Astrocyte (in vitro differentiated cells and primary cell): ENCODE measurements at regions not wholly inside any gene's neighbourhood (a gene's known extent, or its start where the extent isn't known, plus 50 kb on each side); places are given as distances from the start of the nearest gene placed in this dataset.

ENCODE experiments used
- DNase-seq: peaks from one replicate; pipeline ENCODE4 v3.0.0-alpha.2; 2010; ENCODE audit warnings: low read depth
- FAIRE-seq: peaks from 2 replicates; lab custom pipeline; 2011; peaks lifted over from hg19 to GRCh38; lab: Jason Lieb, UNC
- H2AFZ ChIP-seq: 2 replicates; pipeline ENCODE4 v1.6.0; 2012; ENCODE audit warnings: low read depth, low read length, inconsistent platforms
- H3K27ac ChIP-seq: 2 replicates; pipeline ENCODE4 v1.5.1; 2011; ENCODE audit warnings: low read depth, low read length, inconsistent platforms
- H3K27me3 ChIP-seq: 2 replicates; pipeline ENCODE4 v1.6.0; 2011; ENCODE audit warnings: low read length, inconsistent platforms; ENCODE audit not compliant: insufficient read depth
- H3K36me3 ChIP-seq: 2 replicates; pipeline ENCODE4 v1.5.1; 2011; ENCODE audit warnings: low read length, inconsistent platforms; ENCODE audit not compliant: insufficient read depth
- H3K4me1 ChIP-seq: 2 replicates; pipeline ENCODE4 v1.5.1; 2011; ENCODE audit warnings: low read length, inconsistent platforms; ENCODE audit not compliant: insufficient read depth
- H3K4me2 ChIP-seq: 2 replicates; pipeline ENCODE4 v1.6.0; 2012; ENCODE audit warnings: low read length, inconsistent platforms
- H3K4me3 ChIP-seq: 2 replicates; pipeline ENCODE4 v1.5.1; 2011; ENCODE audit warnings: low read depth, mild to moderate bottlenecking, low read length, inconsistent platforms; ENCODE audit not compliant: insufficient read depth
- H3K79me2 ChIP-seq: 2 replicates; pipeline ENCODE4 v1.6.0; 2012; ENCODE audit warnings: mild to moderate bottlenecking, low read length, inconsistent platforms; ENCODE audit not compliant: insufficient read depth
- H3K9ac ChIP-seq: 2 replicates; pipeline ENCODE4 v1.6.0; 2012; ENCODE audit warnings: mild to moderate bottlenecking, low read length, inconsistent platforms
- H3K9me3 ChIP-seq: 2 replicates; pipeline ENCODE4 v1.5.1; 2012; ENCODE audit warnings: low read depth, mild to moderate bottlenecking, low read length, inconsistent platforms; ENCODE audit not compliant: insufficient read depth
- H4K20me1 ChIP-seq: 2 replicates; pipeline ENCODE4 v1.6.0; 2012; ENCODE audit warnings: low read length, inconsistent platforms; ENCODE audit not compliant: insufficient read depth
- H3K27ac Mint-ChIP-seq: one replicate; pipeline ENCODE4 v1.8.0; 2021; ENCODE audit warnings: mild to moderate bottlenecking, mixed read lengths; ENCODE audit not compliant: unreplicated experiment
- H3K27me3 Mint-ChIP-seq: one replicate; pipeline ENCODE4 v1.8.0; 2021; ENCODE audit warnings: low read depth, mixed read lengths; ENCODE audit not compliant: unreplicated experiment
- H3K36me3 Mint-ChIP-seq: one replicate; pipeline ENCODE4 v1.8.0; 2021; ENCODE audit warnings: low read depth, mixed read lengths; ENCODE audit not compliant: unreplicated experiment
- H3K4me1 Mint-ChIP-seq: one replicate; pipeline ENCODE4 v1.8.0; 2021; ENCODE audit warnings: low read depth, mixed read lengths; ENCODE audit not compliant: unreplicated experiment
- H3K4me3 Mint-ChIP-seq: one replicate; pipeline ENCODE4 v1.8.0; 2021; ENCODE audit warnings: mild to moderate bottlenecking, moderate library complexity, mixed read lengths; ENCODE audit not compliant: unreplicated experiment
- H3K9me3 Mint-ChIP-seq: one replicate; pipeline ENCODE4 v1.8.0; 2021; ENCODE audit warnings: mild to moderate bottlenecking, mixed read lengths; ENCODE audit not compliant: unreplicated experiment
- EZH2 ChIP-seq: IDR thresholded peaks from 2 replicates; pipeline ENCODE4 v1.6.1; 2012; ENCODE audit warnings: mild to moderate bottlenecking, low read length, inconsistent platforms; ENCODE audit not compliant: insufficient read depth
- TF ChIP-seq, protein P1 (sequence below): IDR thresholded peaks from 2 replicates; pipeline ENCODE4 v1.5.1; 2011; ENCODE audit warnings: low read depth, mild to moderate bottlenecking, inconsistent platforms, low read length, moderate library complexity; ENCODE audit not compliant: insufficient read depth

DNA sequence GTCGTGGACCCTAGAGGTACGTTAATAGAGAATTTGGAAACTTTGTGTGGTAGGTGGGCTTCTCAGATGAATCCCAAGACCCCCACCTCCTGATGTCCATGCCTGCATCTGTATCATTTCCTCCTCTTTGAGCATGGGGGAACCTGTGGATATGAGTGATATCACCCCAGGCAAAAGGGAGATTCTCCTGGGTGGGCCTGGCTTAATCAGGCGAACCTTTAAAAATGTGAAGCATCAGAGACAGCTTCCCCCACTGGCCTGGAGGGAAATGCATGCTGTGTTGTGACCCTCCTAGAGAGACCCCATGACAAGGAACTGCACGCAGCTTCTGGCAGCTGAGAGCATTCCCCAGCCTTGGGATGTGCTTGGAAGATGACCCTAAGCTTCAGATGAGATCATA lies 180.9 kb downstream of the MBOAT1 start:
- Histone ChIP-seq H3K36me3 (no peaks in the 10 kb centered on the region), H3K79me2 (no peaks in the 10 kb centered on the region), H3K4me3 (no peak overlapping the region), H3K27me3 (no peaks in the 10 kb centered on the region), H4K20me1 (no peaks in the 10 kb centered on the region), H2AFZ (no peak overlapping the region), H3K4me2 (no peak overlapping the region), H3K27ac (no peak overlapping the region), H3K4me1 (no peaks in the 10 kb centered on the region), H3K9me3 (no peaks in the 10 kb centered on the region), H3K9ac (no peak overlapping the region)
- no peaks in the 10 kb centered on the region for H3K36me3 Mint-ChIP-seq
- H3K27ac Mint-ChIP-seq: no peak overlapping the region
- TF ChIP-seq EZH2: no peak
- TF ChIP-seq, protein P1, sequence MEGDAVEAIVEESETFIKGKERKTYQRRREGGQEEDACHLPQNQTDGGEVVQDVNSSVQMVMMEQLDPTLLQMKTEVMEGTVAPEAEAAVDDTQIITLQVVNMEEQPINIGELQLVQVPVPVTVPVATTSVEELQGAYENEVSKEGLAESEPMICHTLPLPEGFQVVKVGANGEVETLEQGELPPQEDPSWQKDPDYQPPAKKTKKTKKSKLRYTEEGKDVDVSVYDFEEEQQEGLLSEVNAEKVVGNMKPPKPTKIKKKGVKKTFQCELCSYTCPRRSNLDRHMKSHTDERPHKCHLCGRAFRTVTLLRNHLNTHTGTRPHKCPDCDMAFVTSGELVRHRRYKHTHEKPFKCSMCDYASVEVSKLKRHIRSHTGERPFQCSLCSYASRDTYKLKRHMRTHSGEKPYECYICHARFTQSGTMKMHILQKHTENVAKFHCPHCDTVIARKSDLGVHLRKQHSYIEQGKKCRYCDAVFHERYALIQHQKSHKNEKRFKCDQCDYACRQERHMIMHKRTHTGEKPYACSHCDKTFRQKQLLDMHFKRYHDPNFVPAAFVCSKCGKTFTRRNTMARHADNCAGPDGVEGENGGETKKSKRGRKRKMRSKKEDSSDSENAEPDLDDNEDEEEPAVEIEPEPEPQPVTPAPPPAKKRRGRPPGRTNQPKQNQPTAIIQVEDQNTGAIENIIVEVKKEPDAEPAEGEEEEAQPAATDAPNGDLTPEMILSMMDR: no peak
- no peaks in the 10 kb centered on the region for H3K9me3 Mint-ChIP-seq
- H3K4me3 Mint-ChIP-seq: no peak overlapping the region
- no peak for FAIRE-seq
- peaks cover 7% of the 10 kb centered on the region for H3K27me3 Mint-ChIP-seq
- no peaks in the 10 kb centered on the region for H3K4me1 Mint-ChIP-seq
- DNase-seq: no peak

DNA sequence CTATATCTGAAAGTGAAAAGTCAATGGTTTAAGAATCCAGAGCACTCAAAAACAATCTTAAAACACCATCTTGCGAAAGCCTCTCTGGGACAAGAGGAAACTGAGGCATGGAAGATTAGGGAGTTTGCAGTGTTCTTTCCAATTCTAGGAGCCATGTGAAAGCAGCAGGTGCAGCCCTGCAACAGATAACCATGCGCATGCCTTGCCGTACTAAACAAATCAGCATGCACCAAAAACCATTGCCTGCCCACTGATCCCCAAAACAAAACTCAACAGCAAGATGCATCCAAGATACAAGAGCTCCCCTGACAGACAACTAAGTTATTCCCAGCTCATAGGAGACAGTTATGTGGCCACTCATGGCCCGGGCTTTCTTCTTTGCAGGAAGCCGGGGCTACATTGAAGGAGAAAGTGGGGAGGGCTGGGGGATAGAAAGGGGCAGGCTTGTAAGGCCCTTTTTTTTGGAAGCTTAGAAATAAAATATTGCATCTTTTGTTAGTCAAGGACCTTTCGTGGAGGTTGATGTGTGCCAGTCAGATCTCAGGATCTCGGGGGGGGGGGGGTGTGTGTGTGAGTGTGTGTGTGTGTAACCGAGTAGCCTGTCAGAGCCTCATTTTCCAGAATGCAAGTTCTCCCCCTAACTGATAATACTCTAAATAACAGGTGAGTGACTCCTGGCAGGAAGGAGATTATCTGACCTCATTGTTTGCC lies 178.4 kb downstream of the MBOAT1 start:
- Histone ChIP-seq H3K79me2 (no peaks in the 10 kb centered on the region), H3K4me2 (no peak overlapping the region), H3K27ac (no peak overlapping the region), H3K9me3 (no peaks in the 10 kb centered on the region), H4K20me1 (no peaks in the 10 kb centered on the region), H3K4me3 (no peak overlapping the region), H3K9ac (no peak overlapping the region), H3K27me3 (no peaks in the 10 kb centered on the region), H3K4me1 (no peaks in the 10 kb centered on the region), H3K36me3 (no peaks in the 10 kb centered on the region), H2AFZ (no peak overlapping the region)
- H3K36me3 Mint-ChIP-seq: no peaks in the 10 kb centered on the region
- H3K27me3 Mint-ChIP-seq: peaks cover 7% of the 10 kb centered on the region
- no peak overlapping the region for H3K4me3 Mint-ChIP-seq
- no peak for DNase-seq
- H3K9me3 Mint-ChIP-seq: no peaks in the 10 kb centered on the region
- no peak for TF ChIP-seq EZH2
- TF ChIP-seq, protein P1: no peak
- H3K27ac Mint-ChIP-seq: no peak overlapping the region
- no peaks in the 10 kb centered on the region for H3K4me1 Mint-ChIP-seq
- FAIRE-seq: no peak

DNA sequence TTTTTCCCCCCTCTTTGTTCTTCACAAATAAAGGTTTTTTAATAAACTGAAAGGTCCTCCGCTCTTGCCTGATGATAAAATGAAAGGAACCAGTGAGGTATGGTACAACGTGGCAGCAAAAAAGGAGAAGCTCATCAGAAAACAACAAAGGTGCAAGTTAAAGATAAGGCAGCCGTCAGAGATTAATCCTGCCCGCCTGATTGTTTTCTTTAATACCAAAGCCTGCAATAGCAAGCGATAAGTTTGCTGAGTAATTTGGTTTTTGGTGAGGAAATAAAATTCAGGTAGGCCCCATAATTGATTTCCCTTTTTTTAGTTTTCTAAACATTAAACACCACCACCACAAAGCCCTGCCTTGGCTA lies 177.9 kb downstream of the MBOAT1 start:
- H3K9me3 Mint-ChIP-seq: no peaks in the 10 kb centered on the region
- H4K20me1 ChIP-seq: no peaks in the 10 kb centered on the region
- H3K27ac Mint-ChIP-seq: no peak overlapping the region
- H3K27me3 ChIP-seq: no peaks in the 10 kb centered on the region
- H3K79me2 ChIP-seq: no peaks in the 10 kb centered on the region
- H3K4me2 ChIP-seq: no peak overlapping the region
- no peaks in the 10 kb centered on the region for H3K4me1 ChIP-seq
- H3K27ac ChIP-seq: no peak overlapping the region
- H3K9me3 ChIP-seq: no peaks in the 10 kb centered on the region
- H3K4me3 ChIP-seq: no peak overlapping the region
- no peaks in the 10 kb centered on the region for H3K36me3 ChIP-seq
- FAIRE-seq: no peak
- H2AFZ ChIP-seq: no peak overlapping the region
- TF ChIP-seq, protein P1: no peak
- no peak for TF ChIP-seq EZH2
- H3K27me3 Mint-ChIP-seq: peaks cover 5% of the 10 kb centered on the region
- no peaks in the 10 kb centered on the region for H3K36me3 Mint-ChIP-seq
- no peak overlapping the region for H3K4me3 Mint-ChIP-seq
- H3K9ac ChIP-seq: no peak overlapping the region
- H3K4me1 Mint-ChIP-seq: no peaks in the 10 kb centered on the region
- DNase-seq: no peak
